ENCODE measurements at regions not wholly inside any gene's neighbourhood (a gene's known extent, or its start where the extent isn't known, plus 50 kb on each side); places are given as distances from the start of the nearest gene placed in this dataset.

- H3K4me1 Mint-ChIP-seq, result no peaks in the 10 kb centered on the region
- H3K4me3 Mint-ChIP-seq, result no peak overlapping the region
- H3K36me3 Mint-ChIP-seq, result no peaks in the 10 kb centered on the region
- no peaks in the 10 kb centered on the region for H3K9me3 Mint-ChIP-seq
- CTCF ChIA-PET, result no interaction called here
- no peak overlapping the region for H3K27ac Mint-ChIP-seq
- H3K27me3 Mint-ChIP-seq, result peaks cover 4% of the 10 kb centered on the region
- DNase-seq, result no peak
Observed at GRCh38 chr1:115893545-115893944, 52.6 kb upstream of the NHLH2 start.

- Mint-ChIP-seq H3K4me3 (no peak overlapping the region), H3K4me1 (no peaks in the 10 kb centered on the region), H3K36me3 (no peaks in the 10 kb centered on the region), H3K9me3 (no peaks in the 10 kb centered on the region), H3K27ac (no peak overlapping the region), H3K27me3 (no peaks in the 10 kb centered on the region)
- CTCF ChIA-PET, result no interaction called here
- no peak for DNase-seq
Observed at GRCh38 chr1:115898020-115898419, 57.1 kb upstream of the NHLH2 start.

- CTCF ChIA-PET, result no interaction called here
- Mint-ChIP-seq H3K27me3 (peaks cover 4% of the 10 kb centered on the region), H3K4me3 (no peak overlapping the region), H3K4me1 (no peaks in the 10 kb centered on the region), H3K9me3 (no peaks in the 10 kb centered on the region), H3K36me3 (no peaks in the 10 kb centered on the region), H3K27ac (no peak overlapping the region)
- DNase-seq, result no peak
Observed at GRCh38 chr1:115900856-115901255, 59.9 kb upstream of the NHLH2 start.

GRCh38 chr1:115906627-115907026 lies 65.7 kb upstream of the NHLH2 start:
- Mint-ChIP-seq H3K4me1 (no peaks in the 10 kb centered on the region), H3K4me3 (no peak overlapping the region), H3K36me3 (no peaks in the 10 kb centered on the region), H3K9me3 (no peaks in the 10 kb centered on the region), H3K27me3 (peaks cover 8% of the 10 kb centered on the region), H3K27ac (no peak overlapping the region)
- CTCF ChIA-PET, result no interaction called here
- DNase-seq, result no peak

GRCh38 chr1:115907092-115907491 lies 66.2 kb upstream of the NHLH2 start:
- peaks cover 8% of the 10 kb centered on the region for H3K27me3 Mint-ChIP-seq
- CTCF ChIA-PET, result no interaction called here
- no peak for DNase-seq
- no peak overlapping the region for H3K4me3 Mint-ChIP-seq
- H3K36me3 Mint-ChIP-seq, result no peaks in the 10 kb centered on the region
- no peaks in the 10 kb centered on the region for H3K9me3 Mint-ChIP-seq
- no peak overlapping the region for H3K27ac Mint-ChIP-seq
- no peaks in the 10 kb centered on the region for H3K4me1 Mint-ChIP-seq

- DNase-seq, result no peak
- Mint-ChIP-seq H3K27ac (no peak overlapping the region), H3K4me3 (no peak overlapping the region), H3K27me3 (peaks cover 12% of the 10 kb centered on the region), H3K4me1 (no peaks in the 10 kb centered on the region), H3K36me3 (no peaks in the 10 kb centered on the region), H3K9me3 (no peaks in the 10 kb centered on the region)
- CTCF ChIA-PET, result no interaction called here
Observed at GRCh38 chr1:115908565-115909274, 67.6 kb upstream of the SLC22A15 start.

GRCh38 chr1:115910231-115910630 lies 66.1 kb upstream of the SLC22A15 start:
- H3K4me1 Mint-ChIP-seq, result no peaks in the 10 kb centered on the region
- no peak for DNase-seq
- no peaks in the 10 kb centered on the region for H3K36me3 Mint-ChIP-seq
- H3K9me3 Mint-ChIP-seq, result no peaks in the 10 kb centered on the region
- CTCF ChIA-PET, result interaction anchor here (0.7 kb wide), 1 partner anchor 35 kb away, joined by 3 read pairs; no protein-coding TSS in a partner anchor
- H3K4me3 Mint-ChIP-seq, result no peak overlapping the region
- no peak overlapping the region for H3K27ac Mint-ChIP-seq
- peaks cover 8% of the 10 kb centered on the region for H3K27me3 Mint-ChIP-seq

- no peak overlapping the region for H3K4me3 Mint-ChIP-seq
- H3K4me1 Mint-ChIP-seq, result no peaks in the 10 kb centered on the region
- no peak overlapping the region for H3K27ac Mint-ChIP-seq
- H3K36me3 Mint-ChIP-seq, result no peaks in the 10 kb centered on the region
- CTCF ChIA-PET, result no interaction called here
- H3K27me3 Mint-ChIP-seq, result peaks cover 8% of the 10 kb centered on the region
- DNase-seq, result no peak
- no peaks in the 10 kb centered on the region for H3K9me3 Mint-ChIP-seq
Observed at GRCh38 chr1:115911294-115911693, 65.0 kb upstream of the SLC22A15 start.

GRCh38 chr1:115912116-115912515 lies 64.2 kb upstream of the SLC22A15 start:
- CTCF ChIA-PET, result no interaction called here
- Mint-ChIP-seq H3K27me3 (peaks cover 8% of the 10 kb centered on the region), H3K4me1 (no peaks in the 10 kb centered on the region), H3K9me3 (no peaks in the 10 kb centered on the region), H3K27ac (no peak overlapping the region), H3K4me3 (no peak overlapping the region), H3K36me3 (no peaks in the 10 kb centered on the region)
- DNase-seq, result no peak

- no peak overlapping the region for H3K4me3 Mint-ChIP-seq
- CTCF ChIA-PET, result no interaction called here
- H3K9me3 Mint-ChIP-seq, result no peaks in the 10 kb centered on the region
- peaks cover 10% of the 10 kb centered on the region for H3K27me3 Mint-ChIP-seq
- no peaks in the 10 kb centered on the region for H3K4me1 Mint-ChIP-seq
- no peak for DNase-seq
- H3K27ac Mint-ChIP-seq, result no peak overlapping the region
- no peaks in the 10 kb centered on the region for H3K36me3 Mint-ChIP-seq
Observed at GRCh38 chr1:115922801-115923200, 53.5 kb upstream of the SLC22A15 start.

GRCh38 chr1:115924770-115925169 lies 51.5 kb upstream of the SLC22A15 start:
- Mint-ChIP-seq H3K36me3 (no peaks in the 10 kb centered on the region), H3K9me3 (no peaks in the 10 kb centered on the region), H3K4me1 (no peaks in the 10 kb centered on the region), H3K27me3 (peaks cover 5% of the 10 kb centered on the region), H3K27ac (no peak overlapping the region), H3K4me3 (no peak overlapping the region)
- CTCF ChIA-PET, result interaction anchor here (0.6 kb wide), 1 partner anchor 28 kb away, joined by 4 read pairs; no protein-coding TSS in a partner anchor
- DNase-seq, result no peak

- Mint-ChIP-seq H3K27ac (no peak overlapping the region), H3K27me3 (peaks cover 5% of the 10 kb centered on the region), H3K36me3 (no peaks in the 10 kb centered on the region), H3K4me3 (no peak overlapping the region), H3K4me1 (no peaks in the 10 kb centered on the region), H3K9me3 (no peaks in the 10 kb centered on the region)
- DNase-seq, result no peak
- CTCF ChIA-PET, result no interaction called here
Observed at GRCh38 chr1:115925467-115925866, 50.8 kb upstream of the SLC22A15 start.
